Activated B cell treated with CpG ODN at 0.5 μM for 24 hours (primary cell): ENCODE measurements at regions not wholly inside any gene's neighbourhood (a gene's known extent, or its start where the extent isn't known, plus 50 kb on each side); places are given as distances from the start of the nearest gene placed in this dataset.

Experiments
- ATAC-seq: fragments of 200-7000 bp; cut with Tn5 transposase; one replicate; pipeline ENCODE4 v1.10.0; 2021; ENCODE audit warnings: low read depth, mild to moderate bottlenecking, moderate library complexity
- CTCF ChIA-PET: fragments of 350-600 bp; sonication (Branson Sonifier 250); formaldehyde crosslinking; loops from one replicate; lab custom pipeline; 2021; ENCODE audit warnings: antibody characterized with exemption; lab: Charles Lee
- POLR2A ChIA-PET: fragments of 350-600 bp; sonication (Branson Sonifier 250); formaldehyde crosslinking; loops from one replicate; lab custom pipeline; 2021; ENCODE audit warnings: antibody characterized with exemption; lab: Charles Lee
- DNase-seq: peaks from one replicate; pipeline ENCODE4 v3.0.0; 2022
- H3K27ac Mint-ChIP-seq: one replicate; pipeline ENCODE4 v1.8.0; 2020; ENCODE audit warnings: mixed read lengths
- H3K27me3 Mint-ChIP-seq: one replicate; pipeline ENCODE4 v1.8.0; 2021; ENCODE audit warnings: mixed read lengths
- H3K36me3 Mint-ChIP-seq: one replicate; pipeline ENCODE4 v1.8.0; 2021; ENCODE audit warnings: low read depth, mixed read lengths
- H3K4me1 Mint-ChIP-seq: one replicate; pipeline ENCODE4 v1.8.0; 2021; ENCODE audit warnings: mixed read lengths
- H3K4me3 Mint-ChIP-seq: one replicate; pipeline ENCODE4 v1.8.0; 2020; ENCODE audit warnings: mild to moderate bottlenecking, mixed read lengths
- H3K9me3 Mint-ChIP-seq: one replicate; pipeline ENCODE4 v1.8.0; 2020; ENCODE audit warnings: mixed read lengths
- CTCF ChIP-seq: fragments of 200-600 bp; IDR thresholded peaks from one replicate; pipeline ENCODE4 v1.8.0; 2022; ENCODE audit warnings: antibody characterized with exemption, mild to moderate bottlenecking
- intact Hi-C: fragments of 100-400 bp; cut with micrococcal nuclease; formaldehyde crosslinking; loops from one replicate; pipeline ENCODE4 v1.15.1; 2024

GRCh38 chr18:42340423-42341009, 385.5 kb downstream of the PIK3C3 start:
- H3K27me3 Mint-ChIP-seq, result no peaks in the 10 kb centered on the region
- POLR2A ChIA-PET, result no interaction called here
- CTCF ChIA-PET, result no interaction called here

GRCh38 chr18:42341423-42341822, 386.4 kb downstream of the PIK3C3 start:
- no peak for ATAC-seq
- CTCF ChIA-PET, result no interaction called here
- no peak for TF ChIP-seq CTCF
- no peak overlapping the region for H3K27ac Mint-ChIP-seq
- H3K4me1 Mint-ChIP-seq, result no peaks in the 10 kb centered on the region
- H3K27me3 Mint-ChIP-seq, result no peaks in the 10 kb centered on the region
- DNase-seq, result no peak
- POLR2A ChIA-PET, result no interaction called here
- no peaks in the 10 kb centered on the region for H3K36me3 Mint-ChIP-seq
- intact Hi-C loops, result no loop called here
- H3K9me3 Mint-ChIP-seq, result peaks cover 5% of the 10 kb centered on the region
- no peak overlapping the region for H3K4me3 Mint-ChIP-seq

More at GRCh38 chr18:42340423-42341009, 385.5 kb downstream of the PIK3C3 start:
- no peak for ATAC-seq
- no peaks in the 10 kb centered on the region for H3K36me3 Mint-ChIP-seq
- H3K9me3 Mint-ChIP-seq, result peaks cover 5% of the 10 kb centered on the region
- no peak for TF ChIP-seq CTCF
- H3K4me3 Mint-ChIP-seq, result no peak overlapping the region
- no peak for DNase-seq
- intact Hi-C loops, result no loop called here
- H3K4me1 Mint-ChIP-seq, result no peaks in the 10 kb centered on the region
- H3K27ac Mint-ChIP-seq, result no peak overlapping the region

GRCh38 chr18:42348722-42349121, 393.7 kb downstream of the PIK3C3 start:
- CTCF ChIA-PET, result no interaction called here
- no peak for TF ChIP-seq CTCF
- Mint-ChIP-seq H3K4me1 (no peaks in the 10 kb centered on the region), H3K9me3 (no peaks in the 10 kb centered on the region), H3K36me3 (no peaks in the 10 kb centered on the region), H3K27me3 (no peaks in the 10 kb centered on the region), H3K27ac (no peak overlapping the region), H3K4me3 (no peak overlapping the region)
- no peak for ATAC-seq
- intact Hi-C loops, result no loop called here
- POLR2A ChIA-PET, result no interaction called here
- DNase-seq, result no peak

- POLR2A ChIA-PET, result no interaction called here
- CTCF ChIA-PET, result no interaction called here
- Mint-ChIP-seq H3K9me3 (no peaks in the 10 kb centered on the region), H3K36me3 (no peaks in the 10 kb centered on the region), H3K4me3 (no peak overlapping the region), H3K27ac (no peak overlapping the region), H3K4me1 (no peaks in the 10 kb centered on the region), H3K27me3 (no peaks in the 10 kb centered on the region)
- intact Hi-C loops, result no loop called here
- no peak for TF ChIP-seq CTCF
- no peak for ATAC-seq
- DNase-seq, result no peak
Measured at GRCh38 chr18:42351455-42351854, 396.4 kb downstream of the PIK3C3 start.

- CTCF ChIA-PET, result no interaction called here
- H3K27ac Mint-ChIP-seq, result no peak overlapping the region
- no peak for DNase-seq
Measured at GRCh38 chr18:42360716-42361115, 405.7 kb downstream of the PIK3C3 start.

More at GRCh38 chr18:42360716-42361115, 405.7 kb downstream of the PIK3C3 start:
- no peaks in the 10 kb centered on the region for H3K4me1 Mint-ChIP-seq
- H3K4me3 Mint-ChIP-seq, result no peak overlapping the region
- TF ChIP-seq CTCF, result no peak
- H3K9me3 Mint-ChIP-seq, result no peaks in the 10 kb centered on the region
- no peaks in the 10 kb centered on the region for H3K27me3 Mint-ChIP-seq
- H3K36me3 Mint-ChIP-seq, result no peaks in the 10 kb centered on the region
- intact Hi-C loops, result no loop called here
- no peak for ATAC-seq
- POLR2A ChIA-PET, result no interaction called here
